B cell (primary cell): ENCODE measurements at regions not wholly inside any gene's neighbourhood (a gene's known extent, or its start where the extent isn't known, plus 50 kb on each side); places are given as distances from the start of the nearest gene placed in this dataset.

Source experiments
- ATAC-seq: fragments of 200-7000 bp; cut with Tn5 transposase; one replicate; pipeline ENCODE4 v1.10.0; 2021; ENCODE audit warnings: low read depth, mild to moderate bottlenecking, moderate number of reproducible peaks, moderate library complexity
- CTCF ChIA-PET: fragments of 350-600 bp; sonication (Branson Sonifier 250); formaldehyde crosslinking; loops from one replicate; lab custom pipeline; 2021; ENCODE audit warnings: antibody characterized with exemption, inconsistent platforms; lab: Charles Lee
- POLR2A ChIA-PET: fragments of 350-600 bp; sonication (Branson Sonifier 250); formaldehyde crosslinking; loops from one replicate; lab custom pipeline; 2021; ENCODE audit warnings: antibody characterized with exemption; lab: Charles Lee
- DNase-seq: peaks from one replicate; pipeline ENCODE4 v3.0.0; 2013
- H2AFZ ChIP-seq: 2 replicates; pipeline ENCODE4 v1.6.1; 2012; ENCODE audit warnings: mild to moderate bottlenecking, low read depth, low read length; ENCODE audit not compliant: insufficient read depth, poor library complexity, severe bottlenecking
- H3K27ac ChIP-seq, 2 donors: 1 replicate in 1 of 2; 2 replicates in 1 of 2; pipeline ENCODE4 v1.5.1; 2012 to 2013; ENCODE audit warnings: low read length in 2 of 2, mild to moderate bottlenecking in 2 of 2, moderate library complexity in 1 of 2
- H3K27me3 ChIP-seq, 4 experiments: fragments of 200-600 bp in 1 of 4; sonication (generic) in 1 of 4; replicated peaks in 1 of 4; 1 replicate in 2 of 4; 2 replicates in 2 of 4; pipeline versions ENCODE4 v1.6.1 to v1.7.0; 2013 to 2016; ENCODE audit warnings: low read length in 3 of 4, mild to moderate bottlenecking in 2 of 4, mixed read lengths in 1 of 4, moderate library complexity in 1 of 4; ENCODE audit not compliant: insufficient read depth in 4 of 4, control insufficient read depth in 3 of 4; ENCODE audit errors: control extremely low read depth in 1 of 4
- H3K36me3 ChIP-seq, 2 experiments: replicated peaks in 1 of 2; 1 replicate in 1 of 2; 2 replicates in 1 of 2; pipeline versions ENCODE4 v1.6.1 to v1.7.1; 2013; ENCODE audit warnings: low read length in 1 of 2; ENCODE audit not compliant: insufficient read depth in 2 of 2, control insufficient read depth in 1 of 2; ENCODE audit errors: control extremely low read depth in 1 of 2, extremely low read depth in 1 of 2
- H3K4me1 ChIP-seq, 2 donors: fragments of 200-600 bp in 1 of 2; sonication (generic) in 1 of 2; 1 replicate in 1 of 2; 2 replicates in 1 of 2; pipeline versions ENCODE4 v1.5.1 to v1.6.1; 2013 to 2017; ENCODE audit warnings: low read length in 2 of 2; ENCODE audit not compliant: control insufficient read depth in 2 of 2, insufficient read depth in 2 of 2
- H3K4me2 ChIP-seq: replicated peaks from 2 replicates; pipeline ENCODE3; 2012; ENCODE audit warnings: mild to moderate bottlenecking, low read depth, low read length; ENCODE audit not compliant: poor library complexity, severe bottlenecking
- H3K4me3 ChIP-seq, 5 experiments: fragments of 200-600 bp in 1 of 5; sonication (generic) in 1 of 5; 1 replicate in 3 of 5; 2 replicates in 2 of 5; pipeline versions ENCODE4 v1.5.1 to v1.7.0; 2011 to 2016; ENCODE audit warnings: low read length in 4 of 5, mild to moderate bottlenecking in 4 of 5, low read depth in 2 of 5, control low read depth in 1 of 5, moderate library complexity in 1 of 5; ENCODE audit not compliant: insufficient read depth in 1 of 5; ENCODE audit errors: control extremely low read depth in 1 of 5, extremely low read depth in 1 of 5
- H3K79me2 ChIP-seq: fragments of 200-600 bp; sonication (generic); one replicate; pipeline ENCODE4 v1.6.0; 2016; ENCODE audit warnings: low read length; ENCODE audit not compliant: control insufficient read depth, insufficient read depth
- H3K9ac ChIP-seq: fragments of 200-600 bp; sonication (generic); 2 replicates; pipeline ENCODE4 v1.6.1; 2017; ENCODE audit warnings: mild to moderate bottlenecking, low read length, moderate library complexity
- H3K9me3 ChIP-seq, 3 donors: one replicate each; pipeline versions ENCODE4 v1.6.1 to v1.7.1; 2013; ENCODE audit warnings: low read length in 2 of 3; ENCODE audit not compliant: control insufficient read depth in 2 of 3, insufficient read depth in 1 of 3; ENCODE audit errors: control extremely low read depth in 1 of 3
- H4K20me1 ChIP-seq: 2 replicates; pipeline ENCODE4 v1.6.0; 2012; ENCODE audit warnings: mild to moderate bottlenecking, low read length; ENCODE audit not compliant: insufficient read depth, control insufficient read depth, poor library complexity, severe bottlenecking
- H3K27ac Mint-ChIP-seq: one replicate; pipeline ENCODE4 v1.8.0; 2021; ENCODE audit warnings: mixed read lengths
- H3K27me3 Mint-ChIP-seq: one replicate; pipeline ENCODE4 v1.8.0; 2021; ENCODE audit warnings: mixed read lengths
- H3K4me1 Mint-ChIP-seq: one replicate; pipeline ENCODE4 v1.8.0; 2021; ENCODE audit warnings: mixed read lengths
- H3K4me3 Mint-ChIP-seq: one replicate; pipeline ENCODE4 v1.8.0; 2021; ENCODE audit warnings: mixed read lengths
- H3K9me3 Mint-ChIP-seq: one replicate; pipeline ENCODE4 v1.8.0; 2022; ENCODE audit warnings: mixed read lengths; ENCODE audit not compliant: insufficient read depth
- CTCF ChIP-seq: fragments of 200-600 bp; IDR thresholded peaks from one replicate; pipeline ENCODE4 v1.8.0; 2022; ENCODE audit warnings: antibody characterized with exemption, mild to moderate bottlenecking
- EZH2 ChIP-seq: IDR thresholded peaks from 2 replicates; pipeline ENCODE4 v1.6.1; 2012; ENCODE audit warnings: borderline replicate concordance, low read depth, mild to moderate bottlenecking, moderate library complexity, low read length; ENCODE audit not compliant: insufficient read depth, poor library complexity, severe bottlenecking
- WGBS: methylation state at CpG from one replicate; pipeline ENCODE4 v1.1.5; 2013; ENCODE audit warnings: missing lambda C conversion rate; ENCODE audit not compliant: insufficient coverage; 5-methylcytosine and 5-hydroxymethylcytosine counted together
- intact Hi-C: fragments of 100-400 bp; cut with micrococcal nuclease; formaldehyde crosslinking; loops from one replicate; pipeline ENCODE4 v1.10.0; 2022

GRCh38 chrX:85590638-85591037 lies 211.2 kb upstream of the POF1B start:
- Histone ChIP-seq H2AFZ (no peak overlapping the region), H3K4me3 (no peak overlapping the region), H3K79me2 (no peaks in the 10 kb centered on the region), H3K9ac (no peak overlapping the region), H3K9me3 (no peaks in the 10 kb centered on the region), H3K27ac (no peak overlapping the region), H4K20me1 (no peaks in the 10 kb centered on the region), H3K4me1 (no peaks in the 10 kb centered on the region), H3K36me3 (no peaks in the 10 kb centered on the region), H3K4me2 (no peak overlapping the region), H3K27me3 (no peaks in the 10 kb centered on the region)
- ATAC-seq (no peak), DNase-seq (no peak)
- Mint-ChIP-seq H3K4me3 (no peak overlapping the region), H3K27ac (no peak overlapping the region), H3K27me3 (no peaks in the 10 kb centered on the region), H3K4me1 (no peaks in the 10 kb centered on the region), H3K9me3 (no peaks in the 10 kb centered on the region)
- no CpG with 5 or more reads among the region's 2 CpGs for WGBS
- POLR2A ChIA-PET: no interaction called here
- intact Hi-C loops: no loop called here
- CTCF ChIA-PET: no interaction called here
- TF ChIP-seq EZH2: no peak
- TF ChIP-seq CTCF: no peak

- no peaks in the 10 kb centered on the region for H3K4me1 ChIP-seq
- no peak overlapping the region for H3K27ac ChIP-seq
- H3K4me3 Mint-ChIP-seq: no peak overlapping the region
- no peaks in the 10 kb centered on the region for H3K9me3 ChIP-seq
- DNase-seq: no peak
- H3K79me2 ChIP-seq: no peaks in the 10 kb centered on the region
- H3K27me3 Mint-ChIP-seq: no peaks in the 10 kb centered on the region
- no peak overlapping the region for H3K9ac ChIP-seq
- ATAC-seq: no peak
- WGBS: no CpG with 5 or more reads among the region's 3 CpGs
- no peaks in the 10 kb centered on the region for H3K9me3 Mint-ChIP-seq
- TF ChIP-seq EZH2 (no peak), CTCF (no peak)
- H3K4me2 ChIP-seq: no peak overlapping the region
- H3K27ac Mint-ChIP-seq: no peak overlapping the region
- no peak overlapping the region for H2AFZ ChIP-seq
- CTCF ChIA-PET: no interaction called here
- H4K20me1 ChIP-seq: no peaks in the 10 kb centered on the region
- no peaks in the 10 kb centered on the region for H3K27me3 ChIP-seq
- H3K4me1 Mint-ChIP-seq: no peaks in the 10 kb centered on the region
- no peak overlapping the region for H3K4me3 ChIP-seq
- intact Hi-C loops: no loop called here
- H3K36me3 ChIP-seq: no peaks in the 10 kb centered on the region
- POLR2A ChIA-PET: no interaction called here
Measured at GRCh38 chrX:85573801-85574200, 194.3 kb upstream of the POF1B start.
